ENCODE measurements at regions not wholly inside any gene's neighbourhood (a gene's known extent, or its start where the extent isn't known, plus 50 kb on each side); places are given as distances from the start of the nearest gene placed in this dataset.
"Not testable (repeated sequence)": the region's sequence is repeated elsewhere in the genome, so short reads cannot be mapped to it uniquely, and the experiment has no call there.

- TF ChIP-seq ZFX (IDR thresholded peaks at IDR 0.05; ENCODE audit: borderline replicate concordance) (no peak), CTCF (IDR thresholded peaks at IDR 0.05) (no peak)
- no peak overlapping the region for H3K27ac ChIP-seq
These were observed 1071.1 kb upstream of the FLRT2 start for GRCh38 chr14:84458881-84459280.

GRCh38 chr14:84465880-84466279, 1064.1 kb upstream of the FLRT2 start:
- H3K27ac ChIP-seq: no peak overlapping the region
- TF ChIP-seq CTCF (IDR thresholded peaks at IDR 0.05) (no peak), ZFX (IDR thresholded peaks at IDR 0.05; ENCODE audit: borderline replicate concordance) (no peak)

- no peak overlapping the region for H3K27ac ChIP-seq
- TF ChIP-seq CTCF (IDR thresholded peaks at IDR 0.05): no peak
- no peak for TF ChIP-seq ZFX (IDR thresholded peaks at IDR 0.05; ENCODE audit: borderline replicate concordance)
These were observed 1061.8 kb upstream of the FLRT2 start for GRCh38 chr14:84468153-84468552.

GRCh38 chr14:84477996-84478395, 1051.9 kb upstream of the FLRT2 start:
- H3K27ac ChIP-seq: no peak overlapping the region
- TF ChIP-seq CTCF (IDR thresholded peaks at IDR 0.05) (no peak), ZFX (IDR thresholded peaks at IDR 0.05; ENCODE audit: borderline replicate concordance) (no peak)

- H3K27ac ChIP-seq: no peak overlapping the region
- TF ChIP-seq ZFX (IDR thresholded peaks at IDR 0.05; ENCODE audit: borderline replicate concordance) (no peak), CTCF (IDR thresholded peaks at IDR 0.05) (no peak)
These were observed 1047.5 kb upstream of the FLRT2 start for GRCh38 chr14:84482256-84483071.

GRCh38 chr14:84483072-84483420, 1046.9 kb upstream of the FLRT2 start:
- no peak overlapping the region for H3K27ac ChIP-seq
- no peak for TF ChIP-seq CTCF (IDR thresholded peaks at IDR 0.05)
- no peak for TF ChIP-seq ZFX (IDR thresholded peaks at IDR 0.05; ENCODE audit: borderline replicate concordance)

GRCh38 chr14:84484243-84484642, 1045.7 kb upstream of the FLRT2 start:
- H3K27ac ChIP-seq: not testable (repeated sequence)

GRCh38 chr14:84485036-84485435, 1044.9 kb upstream of the FLRT2 start:
- H3K27ac ChIP-seq: no peak overlapping the region
- TF ChIP-seq CTCF (IDR thresholded peaks at IDR 0.05): no peak
- TF ChIP-seq ZFX (IDR thresholded peaks at IDR 0.05; ENCODE audit: borderline replicate concordance): no peak

Data from 22Rv1 (cell line).